Liver (tissue), 3 donors: ENCODE measurements at regions not wholly inside any gene's neighbourhood (a gene's known extent, or its start where the extent isn't known, plus 50 kb on each side); places are given as distances from the start of the nearest gene placed in this dataset.

Source experiments
- CTCF ChIP-seq: fragments of 150-350 bp; IDR thresholded peaks from 2 replicates; pipeline ENCODE4 v1.5.1; 2017; ENCODE audit warnings: improper control_type of control experiment, low read depth, low read length; ENCODE audit not compliant: missing input control
- EGR1 ChIP-seq, 2 donors: IDR thresholded peaks; 2 replicates each; pipeline ENCODE4 v1.6.1; 2016 to 2018; ENCODE audit warnings: antibody characterized with exemption in 2 of 2, low read depth in 2 of 2
- HNF4G ChIP-seq: IDR thresholded peaks from 2 replicates; pipeline ENCODE4 v1.6.1; 2016; ENCODE audit warnings: antibody characterized with exemption
- RAD21 ChIP-seq, 2 donors: IDR thresholded peaks; 2 replicates each; pipeline ENCODE4 v1.6.1; 2016; ENCODE audit warnings: antibody characterized with exemption in 2 of 2, mild to moderate bottlenecking in 2 of 2
- REST ChIP-seq: IDR thresholded peaks from 2 replicates; pipeline ENCODE4 v1.6.1; 2016; ENCODE audit warnings: antibody characterized with exemption, mild to moderate bottlenecking
- RXRA ChIP-seq, 2 donors: IDR thresholded peaks; 2 replicates each; pipeline ENCODE4 v1.6.1; 2017 to 2018; ENCODE audit warnings: antibody characterized with exemption in 2 of 2, mild to moderate bottlenecking in 1 of 2
- SP1 ChIP-seq: IDR thresholded peaks from 2 replicates; pipeline ENCODE4 v1.6.1; 2018; ENCODE audit warnings: antibody characterized with exemption, mild to moderate bottlenecking
- TAF1 ChIP-seq: conservative IDR thresholded peaks from 2 replicates; pipeline ENCODE4 v1.6.1; 2016; ENCODE audit warnings: antibody characterized with exemption, mild to moderate bottlenecking
- YY1 ChIP-seq: IDR thresholded peaks from 2 replicates; pipeline ENCODE4 v1.6.1; 2016; ENCODE audit warnings: antibody characterized with exemption, mild to moderate bottlenecking
- TF ChIP-seq, protein P1 (sequence below): IDR thresholded peaks from 2 replicates; pipeline ENCODE4 v1.6.1; 2016; ENCODE audit warnings: antibody characterized with exemption
- TF ChIP-seq, protein P2 (sequence below): IDR thresholded peaks from 2 replicates; pipeline ENCODE4 v1.6.1; 2016; ENCODE audit warnings: antibody characterized with exemption
- donor health status: healthy.
- donor health status: healthy.

DNA sequence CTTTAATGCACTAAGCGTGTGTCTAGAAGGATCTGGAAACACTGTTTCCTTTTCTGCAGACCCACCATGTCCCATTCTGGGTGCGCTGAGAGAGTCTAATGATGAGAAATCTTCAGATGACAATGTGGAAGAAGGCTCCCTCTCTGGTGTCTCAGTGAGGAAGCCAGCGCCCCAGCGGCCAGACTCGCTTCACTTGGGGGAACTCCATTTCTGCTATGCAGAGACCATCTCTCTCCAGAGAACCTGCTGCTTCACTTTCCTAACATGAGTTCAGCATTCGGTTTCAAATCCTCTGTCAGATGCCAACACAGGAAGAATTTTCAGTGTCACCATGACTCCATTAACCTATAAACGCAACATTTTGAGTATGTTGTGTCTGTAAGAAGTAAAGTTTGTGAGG is 121.8 kb downstream of the SYF2 start:
- TF ChIP-seq CTCF (no peak), EGR1 (IDR thresholded peaks at IDR 0.05; ENCODE audit: low read depth in 2 of 2) (no peak), REST (no peak), TAF1 (no peak), RAD21 (IDR thresholded peaks at IDR 0.05) (no peak), YY1 (no peak), RXRA (IDR thresholded peaks at IDR 0.05) (no peak), SP1 (no peak), HNF4G (no peak)
- TF ChIP-seq, protein P1, sequence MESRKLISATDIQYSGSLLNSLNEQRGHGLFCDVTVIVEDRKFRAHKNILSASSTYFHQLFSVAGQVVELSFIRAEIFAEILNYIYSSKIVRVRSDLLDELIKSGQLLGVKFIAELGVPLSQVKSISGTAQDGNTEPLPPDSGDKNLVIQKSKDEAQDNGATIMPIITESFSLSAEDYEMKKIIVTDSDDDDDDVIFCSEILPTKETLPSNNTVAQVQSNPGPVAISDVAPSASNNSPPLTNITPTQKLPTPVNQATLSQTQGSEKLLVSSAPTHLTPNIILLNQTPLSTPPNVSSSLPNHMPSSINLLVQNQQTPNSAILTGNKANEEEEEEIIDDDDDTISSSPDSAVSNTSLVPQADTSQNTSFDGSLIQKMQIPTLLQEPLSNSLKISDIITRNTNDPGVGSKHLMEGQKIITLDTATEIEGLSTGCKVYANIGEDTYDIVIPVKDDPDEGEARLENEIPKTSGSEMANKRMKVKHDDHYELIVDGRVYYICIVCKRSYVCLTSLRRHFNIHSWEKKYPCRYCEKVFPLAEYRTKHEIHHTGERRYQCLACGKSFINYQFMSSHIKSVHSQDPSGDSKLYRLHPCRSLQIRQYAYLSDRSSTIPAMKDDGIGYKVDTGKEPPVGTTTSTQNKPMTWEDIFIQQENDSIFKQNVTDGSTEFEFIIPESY = no peak
- TF ChIP-seq, protein P2, sequence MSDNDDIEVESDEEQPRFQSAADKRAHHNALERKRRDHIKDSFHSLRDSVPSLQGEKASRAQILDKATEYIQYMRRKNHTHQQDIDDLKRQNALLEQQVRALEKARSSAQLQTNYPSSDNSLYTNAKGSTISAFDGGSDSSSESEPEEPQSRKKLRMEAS = no peak
